ENCODE measurements at regions not wholly inside any gene's neighbourhood (a gene's known extent, or its start where the extent isn't known, plus 50 kb on each side); places are given as distances from the start of the nearest gene placed in this dataset.

DNA sequence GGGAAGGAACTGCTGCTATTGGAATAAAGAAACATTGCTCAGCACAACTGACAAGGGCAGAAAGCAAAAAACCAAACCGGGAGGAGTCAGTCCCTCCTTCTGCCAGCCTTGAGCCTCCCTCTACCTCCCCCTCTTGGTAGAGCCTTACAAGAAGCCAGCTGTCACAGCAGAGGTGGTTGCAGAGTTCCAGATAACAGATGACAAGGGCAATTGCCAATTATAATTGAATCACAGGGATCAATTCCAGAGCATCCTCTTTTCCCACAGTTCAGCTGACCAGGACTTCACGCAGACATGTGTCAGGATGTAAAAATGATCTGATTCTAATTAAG is 548.2 kb upstream of the LRRTM1 start:
- DNase-seq: no peak

DNA sequence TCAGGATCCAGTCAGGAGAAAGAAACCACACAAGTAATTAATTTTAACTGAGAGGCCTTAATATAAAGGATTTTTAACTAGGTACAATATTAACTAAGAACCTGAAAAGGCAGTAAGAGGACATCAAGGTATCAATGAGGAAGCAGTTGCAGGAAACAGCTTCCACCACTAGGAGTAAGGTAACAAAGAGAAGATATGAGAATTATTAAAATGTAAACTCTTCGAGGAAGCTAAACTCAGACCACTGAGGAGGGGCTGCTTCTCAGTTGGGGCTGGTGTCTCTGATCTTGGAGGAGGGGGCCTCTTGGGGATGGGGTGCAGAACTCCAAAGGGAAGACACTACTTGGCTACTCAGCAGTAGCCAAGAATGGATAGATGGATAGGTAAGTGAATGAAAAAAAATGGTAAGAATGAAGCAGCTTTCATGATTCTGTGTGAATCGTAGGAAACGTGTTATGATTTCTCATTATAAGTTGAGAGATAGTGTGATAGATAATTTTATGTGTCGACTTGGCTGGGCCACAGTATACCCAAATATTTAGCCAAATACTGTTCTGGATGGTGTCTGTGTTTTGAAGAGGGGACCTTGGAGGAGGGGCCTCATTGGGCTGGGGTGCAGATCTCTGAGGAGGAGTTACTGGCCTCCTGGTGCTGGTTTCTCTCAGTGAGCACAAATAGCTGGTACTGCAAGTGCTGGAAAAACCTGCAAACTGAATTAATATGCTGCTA is 547.7 kb upstream of the LRRTM1 start:
- DNase-seq: no peak

DNA sequence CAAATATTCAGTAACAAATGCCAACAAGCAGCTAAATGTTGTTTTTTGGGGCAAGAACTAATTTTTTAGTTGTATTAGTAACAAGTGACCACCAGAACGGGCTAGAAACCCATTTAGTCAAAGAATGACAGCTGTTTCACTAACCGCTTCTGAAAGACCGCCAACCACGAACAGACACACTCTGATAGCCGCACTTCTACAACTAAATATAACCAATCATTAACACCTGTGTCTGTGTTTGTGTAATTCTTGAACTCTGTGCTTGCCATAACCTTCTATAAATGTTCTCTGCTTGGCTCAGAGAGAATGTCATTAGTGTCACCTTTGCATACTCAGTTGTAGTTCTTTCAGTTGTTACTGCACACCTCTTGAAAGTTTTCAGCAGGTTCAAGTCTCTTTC is 526.3 kb upstream of the LRRTM1 start:
- no peak for DNase-seq

DNA sequence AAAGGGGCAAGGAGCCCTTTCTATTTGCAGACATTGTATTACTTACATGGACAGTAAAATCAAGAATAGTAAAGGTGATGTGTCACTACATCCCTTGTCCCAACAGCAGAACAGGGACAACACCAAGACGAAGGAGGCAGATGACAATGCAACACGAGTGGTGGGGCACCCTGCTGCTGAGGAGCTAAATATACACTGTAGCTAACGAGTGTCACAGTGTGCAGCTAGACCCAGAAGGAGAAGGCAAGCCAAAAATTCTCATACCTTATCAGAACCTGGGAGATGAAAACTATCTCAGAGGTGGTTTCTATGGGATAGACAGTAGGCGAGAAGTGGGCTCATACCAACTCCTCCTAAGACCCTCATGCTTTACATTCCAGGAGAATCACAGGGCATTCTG is 518.4 kb upstream of the LRRTM1 start:
- no peak for DNase-seq

DNA sequence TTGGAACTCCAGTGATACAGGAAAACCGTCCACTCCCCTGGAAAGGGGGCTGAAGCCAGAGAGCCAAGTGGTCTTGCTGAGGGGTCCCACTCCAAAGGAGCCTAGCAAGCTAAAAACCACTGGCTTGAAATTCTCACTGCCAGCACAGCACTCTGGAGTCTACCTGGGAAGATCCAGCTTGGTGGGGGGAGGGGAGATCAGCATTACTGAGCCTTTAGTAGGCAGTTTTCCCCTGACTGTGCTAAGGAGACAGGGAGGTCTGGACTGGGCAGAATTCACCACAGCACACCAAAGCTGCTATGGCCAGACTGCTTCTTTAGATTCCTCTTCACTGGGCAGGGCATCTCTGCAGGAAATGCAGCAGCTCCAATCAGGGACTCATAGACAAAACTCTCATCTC is 510.7 kb upstream of the LRRTM1 start:
- no peak for DNase-seq

DNA sequence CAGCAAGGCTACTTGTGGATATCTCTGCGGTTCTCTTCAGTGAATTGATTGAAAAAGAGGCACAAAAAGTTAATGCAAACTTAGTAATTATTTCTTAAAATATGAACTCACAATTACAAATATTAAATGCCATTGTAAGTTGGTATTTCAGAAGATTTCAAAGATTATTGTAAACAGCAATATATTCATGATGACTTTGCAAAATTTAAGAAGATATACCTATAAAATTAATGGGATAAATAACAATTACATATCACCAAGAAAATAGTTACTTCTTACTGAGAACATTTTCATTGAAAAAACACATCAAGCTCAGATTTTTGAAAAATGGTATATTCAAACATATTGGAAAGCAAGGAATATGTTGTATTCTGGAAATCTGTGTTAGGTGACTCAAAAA is 482.0 kb upstream of the LRRTM1 start:
- no peak for DNase-seq

DNA sequence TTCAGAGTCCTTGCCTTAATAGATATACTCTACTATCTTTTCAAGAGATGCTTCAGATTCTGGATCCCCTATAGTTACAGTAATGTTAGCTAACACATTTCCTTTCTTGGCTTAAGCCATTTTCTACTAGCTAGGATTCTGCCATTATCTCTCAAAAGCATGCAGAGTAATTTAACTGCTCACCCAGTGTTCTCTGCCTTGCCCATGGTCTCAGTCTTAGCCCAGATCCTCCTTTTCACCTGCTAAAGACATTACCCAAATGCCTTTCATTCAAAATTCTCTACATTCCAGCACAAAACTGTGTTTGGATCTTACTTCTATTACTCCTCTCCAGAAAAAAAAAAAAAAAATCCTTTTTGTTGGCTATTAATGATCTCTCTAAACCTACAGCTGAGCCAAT is 474.2 kb upstream of the LRRTM1 start:
- DNase-seq: no peak

DNA sequence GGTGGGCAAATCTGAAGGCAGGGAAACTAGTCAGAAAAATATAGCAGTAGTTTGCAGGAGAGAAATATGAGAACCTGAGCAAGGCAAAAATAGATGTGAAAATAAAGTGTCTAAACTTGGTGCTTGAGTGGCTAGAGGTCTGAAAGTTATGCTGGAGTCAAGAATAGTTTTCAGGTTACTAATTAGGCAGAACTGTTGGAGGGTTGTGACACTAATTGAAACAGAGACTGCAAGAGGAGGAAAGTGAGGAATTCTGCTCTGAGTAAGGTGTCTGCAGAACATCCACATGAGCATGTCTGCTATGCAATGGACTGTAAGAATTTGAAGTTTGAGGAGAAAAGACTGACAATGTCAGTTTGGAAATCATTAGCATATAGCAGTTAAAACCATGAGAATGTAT is 444.0 kb upstream of the LRRTM1 start:
- DNase-seq: no peak

DNA sequence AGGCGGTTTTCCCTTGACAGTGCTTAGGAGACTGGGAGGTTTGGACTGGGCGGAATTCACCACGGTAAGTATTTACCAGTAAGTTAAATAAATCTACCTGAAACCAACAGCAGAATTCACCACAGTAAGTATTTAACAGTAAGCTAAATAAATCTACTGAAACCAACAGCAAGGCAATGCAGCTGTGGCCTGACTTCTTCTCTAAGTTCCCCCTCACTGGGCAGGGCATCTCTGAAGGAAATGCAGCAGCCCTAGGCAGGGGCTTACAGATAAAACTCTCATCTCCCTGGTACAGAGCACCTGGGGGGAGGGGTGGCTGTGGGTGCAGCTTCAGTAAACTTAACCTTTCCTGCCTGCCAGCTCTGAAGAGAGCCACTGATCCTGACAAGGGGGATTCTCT is 432.5 kb upstream of the LRRTM1 start:
- DNase-seq: no peak

DNA sequence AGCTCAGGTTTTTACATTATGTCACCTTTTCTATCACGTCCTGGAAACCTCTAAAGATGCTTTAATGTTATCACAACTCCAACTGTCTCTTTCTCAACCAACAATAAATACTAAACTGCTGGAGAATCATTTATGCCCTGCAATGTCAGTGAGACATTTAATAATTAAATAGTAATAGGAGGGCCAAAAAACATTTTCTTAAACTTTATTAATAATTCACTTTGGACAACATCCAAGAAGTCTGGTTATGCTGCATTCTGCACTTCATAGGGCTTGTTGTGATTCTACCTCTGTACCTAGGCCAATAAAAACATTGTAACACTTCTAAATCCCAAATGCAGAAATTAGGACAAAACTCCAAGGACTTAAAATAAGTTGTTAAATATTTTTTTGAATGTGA is 420.4 kb upstream of the LRRTM1 start:
- DNase-seq: no peak

DNA sequence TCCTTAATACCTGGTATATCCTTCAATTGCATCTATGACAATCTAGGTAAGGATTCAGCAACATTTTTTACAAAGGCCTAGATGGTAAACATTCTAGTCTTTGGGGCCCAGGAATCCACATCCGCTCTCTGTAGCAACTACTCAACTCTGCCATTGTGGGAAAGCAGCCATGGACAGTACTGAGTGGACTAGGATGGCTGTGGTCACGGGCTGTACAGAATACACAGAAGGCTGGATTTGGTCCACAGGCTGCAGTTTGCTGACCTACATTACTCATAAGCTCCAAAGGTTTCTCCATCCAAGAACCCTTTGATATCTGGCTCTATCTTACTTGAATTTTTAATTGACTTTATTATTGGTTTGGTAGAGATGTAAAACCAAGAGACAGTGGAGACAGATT is 418.3 kb upstream of the LRRTM1 start:
- no peak for DNase-seq

DNA sequence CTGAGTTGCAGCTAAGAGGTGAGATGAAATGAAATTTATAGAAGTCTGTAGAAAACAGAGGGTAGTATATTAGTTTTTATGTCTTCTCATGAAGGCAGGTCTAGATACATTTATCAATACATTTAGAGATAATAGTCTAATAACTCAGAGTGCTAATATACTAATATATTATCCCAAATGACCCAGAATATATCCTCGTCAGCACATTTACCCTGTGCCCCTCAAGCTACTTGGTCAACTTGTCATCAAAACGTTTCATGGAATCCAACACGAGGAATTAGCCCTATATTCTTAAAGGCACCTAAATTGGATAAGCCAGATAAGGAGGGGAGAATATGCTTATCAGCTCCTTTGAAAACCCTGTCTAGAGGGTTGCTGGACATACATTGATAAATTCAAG is 415.1 kb upstream of the LRRTM1 start:
- no peak for DNase-seq

DNA sequence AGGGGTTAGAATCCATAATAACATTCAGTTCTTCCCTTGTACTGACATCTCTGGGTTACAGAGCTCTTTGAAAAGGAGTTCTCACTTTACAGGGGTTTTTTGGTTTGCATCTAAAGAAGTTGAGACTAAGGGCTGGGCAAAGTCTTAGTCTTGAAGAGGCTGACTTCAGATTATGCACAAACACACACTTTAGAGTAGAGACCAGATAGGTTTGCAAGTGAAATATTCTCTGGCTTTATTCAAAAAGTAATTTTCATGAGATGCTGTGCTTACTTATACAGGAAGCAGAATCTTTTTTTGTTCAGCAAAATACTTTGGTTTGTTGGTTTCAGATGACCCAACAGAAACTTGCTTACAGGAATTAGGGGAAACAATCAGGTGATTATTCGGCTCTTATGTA is 410.9 kb upstream of the LRRTM1 start:
- DNase-seq: no peak

DNA sequence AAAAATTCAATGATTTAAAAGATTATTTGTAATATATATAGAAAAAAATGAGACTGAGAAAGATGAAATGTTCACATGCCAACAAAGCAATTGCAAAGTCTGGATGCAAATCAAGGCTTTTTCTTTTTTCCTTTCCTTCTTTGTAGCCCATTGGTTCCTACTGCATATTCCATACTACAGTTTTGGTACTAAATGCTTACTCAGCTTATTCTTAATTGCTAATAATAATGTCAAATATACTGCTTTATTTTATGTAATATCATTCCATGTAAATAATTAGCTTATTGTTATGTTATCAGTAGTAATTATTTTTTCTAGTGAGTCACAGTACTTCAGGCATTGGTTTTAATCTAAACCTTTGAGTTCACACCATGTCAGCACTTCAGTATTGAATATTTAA is 407.4 kb upstream of the LRRTM1 start:
- no peak for DNase-seq

DNA sequence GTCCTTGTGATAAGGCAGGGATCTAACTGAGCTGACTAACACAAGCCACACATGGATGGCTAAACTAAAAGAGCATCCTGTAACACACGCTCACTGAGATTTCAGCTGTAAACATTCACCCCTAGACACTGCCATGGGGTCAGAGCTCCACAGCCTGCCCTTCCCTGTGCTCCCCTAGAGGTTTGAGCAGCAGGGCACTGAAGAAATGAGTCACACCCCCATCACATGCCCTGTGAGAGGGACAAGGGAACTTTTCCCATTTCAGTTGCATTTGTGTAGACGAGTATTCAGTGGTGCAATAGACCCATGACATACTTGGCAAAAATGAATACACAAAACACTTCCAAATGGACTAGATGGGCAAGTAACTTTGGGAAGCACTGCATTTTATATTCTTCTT is 402.4 kb upstream of the LRRTM1 start:
- DNase-seq: no peak

DNA sequence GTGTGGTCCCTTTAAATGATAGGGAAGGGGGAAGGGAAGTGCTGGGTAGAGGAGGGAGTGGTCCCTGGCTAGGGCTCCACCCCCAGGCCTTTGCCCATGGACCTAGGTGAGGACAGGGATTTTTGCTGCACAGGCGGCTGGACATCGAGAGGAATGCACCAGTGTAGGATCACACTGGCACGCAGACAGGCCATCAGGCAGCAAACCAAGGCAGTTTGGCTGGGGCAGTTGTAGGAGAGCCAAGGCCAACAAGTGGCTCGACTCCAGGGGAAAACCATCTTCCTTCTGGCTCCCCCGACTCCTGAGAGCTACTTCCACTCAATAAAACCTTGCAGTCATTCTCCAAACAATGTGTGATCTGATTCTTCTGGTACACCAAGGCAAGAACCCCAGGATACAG is 402.0 kb upstream of the LRRTM1 start:
- no peak for DNase-seq

DNA sequence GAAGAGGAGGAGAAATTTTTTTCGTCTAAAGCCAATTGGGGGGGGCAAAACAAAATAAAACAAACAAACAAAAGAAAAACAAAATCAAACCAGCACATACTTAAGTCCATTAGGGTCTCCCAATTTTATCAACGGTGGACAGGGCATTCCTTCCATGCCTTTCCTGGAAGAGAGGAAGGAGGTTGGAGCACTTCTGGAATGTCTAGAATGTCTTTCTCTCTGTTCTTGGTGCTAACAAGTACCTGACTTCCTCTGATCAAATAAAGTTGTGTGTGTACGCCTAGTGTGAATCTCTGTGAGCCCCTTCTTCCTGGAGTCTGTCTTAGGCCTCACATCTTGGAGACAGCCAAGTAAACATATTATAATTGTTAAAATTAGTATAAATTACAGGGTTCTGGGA is 399.0 kb upstream of the LRRTM1 start:
- no peak for DNase-seq

DNA sequence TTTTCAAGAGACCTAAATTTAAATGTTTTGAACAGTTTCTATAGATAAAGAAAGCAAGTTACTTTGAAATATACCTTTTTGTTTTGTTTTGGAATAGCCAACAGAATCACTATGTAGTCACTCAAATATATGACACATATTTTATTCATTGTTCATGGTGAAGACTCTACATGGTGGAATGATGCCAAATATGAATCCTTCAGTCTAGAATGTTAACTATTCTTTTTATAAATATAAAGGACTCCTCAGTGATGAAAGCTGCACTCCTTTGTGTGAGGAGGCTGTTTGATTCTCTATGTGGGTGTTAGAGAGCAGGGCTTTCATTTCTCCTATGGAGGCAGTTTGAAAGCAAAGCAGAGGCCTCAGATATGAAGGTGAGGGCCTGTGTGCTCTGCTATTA is 396.4 kb upstream of the LRRTM1 start:
- no peak for DNase-seq
